Panc1 (cell line): ENCODE measurements at regions not wholly inside any gene's neighbourhood (a gene's known extent, or its start where the extent isn't known, plus 50 kb on each side); places are given as distances from the start of the nearest gene placed in this dataset.

Experiments
- ATAC-seq: fragments of 200-7000 bp; cut with Tn5 transposase; 2 replicates; pipeline ENCODE4 v1.9.1; 2020; ENCODE audit warnings: mild to moderate bottlenecking, moderate library complexity
- BruUV-seq: library from RNA; stranded (reverse); fragments of 400-500 nt; replicated peaks from 2 replicates; lab custom pipeline; 2021; lab: Mats Ljungman, UMichigan
- CTCF ChIA-PET: fragments of 300-600 bp; sonication (Branson Sonifier 250); formaldehyde crosslinking; loops from one replicate; lab custom pipeline; 2022; ENCODE audit warnings: antibody characterized with exemption; lab: Charles Lee
- POLR2A ChIA-PET: fragments of 300-600 bp; sonication (Branson Sonifier 250); formaldehyde crosslinking; loops from one replicate; lab custom pipeline; 2022; ENCODE audit warnings: antibody characterized with exemption; lab: Charles Lee
- DNase-seq: peaks from one replicate; pipeline ENCODE4 v3.0.0-alpha.2; 2010; ENCODE audit warnings: low read depth, low spot score
- H3K27ac ChIP-seq: 2 replicates; pipeline ENCODE4 v1.5.1; 2011; ENCODE audit warnings: mild to moderate bottlenecking, low read length, inconsistent platforms
- H3K27me3 ChIP-seq: fragments of 200-500 bp; sonication (Bioruptor generic); 2 replicates; pipeline ENCODE4 v1.6.0; 2014; ENCODE audit warnings: low read length, inconsistent platforms; ENCODE audit not compliant: control insufficient read depth, insufficient read depth
- H3K36me3 ChIP-seq: fragments of 200-500 bp; sonication (Bioruptor generic); 2 replicates; pipeline ENCODE4 v1.5.1; 2014; ENCODE audit warnings: inconsistent platforms, mild to moderate bottlenecking, low read length, moderate library complexity; ENCODE audit not compliant: control insufficient read depth, insufficient read depth
- H3K4me1 ChIP-seq: 2 replicates; pipeline ENCODE4 v1.5.1; 2011; ENCODE audit warnings: inconsistent platforms, mild to moderate bottlenecking, low read length, moderate library complexity; ENCODE audit not compliant: control insufficient read depth, insufficient read depth
- H3K4me3 ChIP-seq, 2 experiments: 2 replicates each; pipeline ENCODE4 v1.5.1; 2011 to 2012; ENCODE audit warnings: low read depth in 2 of 2, low read length in 2 of 2, mild to moderate bottlenecking in 2 of 2, inconsistent platforms in 1 of 2, moderate library complexity in 1 of 2
- H3K9me3 ChIP-seq: fragments of 200-500 bp; sonication (Bioruptor generic); 2 replicates; pipeline ENCODE4 v1.5.1; 2014; ENCODE audit warnings: low read depth, mild to moderate bottlenecking, inconsistent platforms, low read length, moderate library complexity; ENCODE audit not compliant: control insufficient read depth, insufficient read depth
- CTCF ChIP-seq: fragments of 450-650 bp; IDR thresholded peaks from 2 replicates; pipeline ENCODE4 v1.5.1; 2017; ENCODE audit warnings: mild to moderate bottlenecking
- POLR2AphosphoS5 ChIP-seq: IDR thresholded peaks from 2 replicates; pipeline ENCODE4 v1.6.1; 2012; ENCODE audit warnings: mild to moderate bottlenecking, low read depth, low read length, moderate library complexity
- SIN3A ChIP-seq: IDR thresholded peaks from 2 replicates; pipeline ENCODE4 v1.6.1; 2012; ENCODE audit warnings: low read depth, mild to moderate bottlenecking, low read length, moderate library complexity, borderline replicate concordance; ENCODE audit not compliant: insufficient read depth
- TCF7L2 ChIP-seq: IDR thresholded peaks from 2 replicates; pipeline ENCODE4 v1.6.1; 2011; ENCODE audit warnings: mild to moderate bottlenecking, low read depth, low read length, inconsistent platforms
- in situ Hi-C: cut with HindIII; loops from 2 replicates; pipeline ENCODE4 v1.10.0; 2016; ENCODE audit warnings: low sequenced_read_pairs, low pct_unique_long_range_greater_than_20kb
- intact Hi-C: fragments of 100-400 bp; cut with micrococcal nuclease; formaldehyde crosslinking; loops from one replicate; pipeline ENCODE4 v1.10.0; 2022; ENCODE audit not compliant: unreplicated experiment
- TF ChIP-seq, protein P1 (sequence below), 2 experiments: IDR thresholded peaks; 2 replicates each; pipeline ENCODE4 v1.6.1; 2011 to 2012; ENCODE audit warnings: low read depth in 2 of 2, control low read depth in 1 of 2, low read length in 1 of 2, mild to moderate bottlenecking in 1 of 2, moderate library complexity in 1 of 2; ENCODE audit not compliant: insufficient read depth in 1 of 2

DNA sequence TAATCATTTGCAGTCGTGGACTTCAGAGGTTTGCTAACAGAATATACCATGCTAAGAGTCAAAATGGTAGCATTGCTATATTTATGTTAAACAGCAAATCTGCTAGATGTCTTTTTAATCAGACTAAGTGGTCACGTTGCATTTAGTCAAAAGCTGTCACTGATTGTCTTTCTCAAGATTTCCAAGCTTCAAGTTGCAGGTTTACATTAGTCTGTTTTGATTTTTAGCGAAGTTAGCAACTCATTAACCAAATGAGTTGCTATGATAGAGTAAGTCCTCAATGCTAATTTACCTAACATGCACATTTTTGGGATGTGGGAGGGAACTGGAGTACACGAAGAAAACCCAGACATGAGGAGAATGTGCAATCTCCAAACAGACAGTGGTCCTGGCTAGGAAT is 653.2 kb downstream of the TNS3 start:
- in situ Hi-C loops (no loop called here), intact Hi-C loops (no loop called here)
- H3K27ac ChIP-seq, result no peak overlapping the region; the same call in 1 of the 2 replicates
- TF ChIP-seq POLR2AphosphoS5, result no peak
- ATAC-seq, result no peak
- POLR2A ChIA-PET, result interaction anchor here (0.6 kb wide), 1 partner anchor 12 kb away, joined by 11 read pairs; no protein-coding TSS in a partner anchor
- H3K9me3 ChIP-seq, result 0 out of 2 replicates have a peak, but pooled peaks cover 3% of the 10 kb centered on the region
- H3K27me3 ChIP-seq, result no peaks in the 10 kb centered on the region
- CTCF ChIA-PET, result no interaction called here
- no TSS peak for BruUV-seq
- no peaks in the 10 kb centered on the region for H3K36me3 ChIP-seq
- peaks cover 13% of the 10 kb centered on the region; the same call in 1 of the 2 replicates for H3K4me1 ChIP-seq
- H3K4me3 ChIP-seq, result no peak overlapping the region
- no peak for DNase-seq

DNA sequence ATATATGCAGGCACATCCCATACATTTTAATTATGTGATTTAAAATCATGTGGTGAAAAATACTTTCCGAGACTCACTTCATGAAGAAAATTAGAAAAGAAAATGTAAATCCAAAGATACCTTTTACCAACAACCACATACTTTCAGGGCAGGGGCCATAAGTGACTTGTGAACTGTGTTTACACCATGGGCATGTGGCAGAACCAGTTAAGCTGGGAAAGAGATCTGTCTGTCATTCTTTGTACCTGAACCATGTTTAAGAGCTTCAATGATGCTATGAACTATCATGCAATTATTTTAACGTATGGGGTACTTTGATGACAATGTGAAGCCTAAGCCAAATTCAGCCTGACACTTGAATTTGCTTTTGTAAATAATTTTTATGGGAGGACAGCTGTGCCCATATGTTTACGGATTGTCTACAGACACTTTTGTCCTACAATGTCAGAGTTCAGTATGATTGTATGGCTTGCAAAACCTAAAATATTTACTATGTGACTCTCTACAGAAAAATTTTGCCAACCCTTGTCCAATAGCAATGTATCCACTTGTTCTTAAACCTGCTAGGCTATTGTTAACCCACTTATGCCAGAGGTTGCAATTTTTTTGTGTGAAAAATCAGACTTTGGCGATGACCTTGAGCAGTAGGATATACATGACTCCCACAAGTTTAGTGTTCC is 654.6 kb downstream of the TNS3 start:
- no TSS peak for BruUV-seq
- ATAC-seq (no peak), DNase-seq (no peak)
- H3K4me1 ChIP-seq, result peaks cover 4% of the 10 kb centered on the region; the same call in 1 of the 2 replicates
- H3K27ac ChIP-seq, result no peak overlapping the region
- CTCF ChIA-PET, result no interaction called here
- intact Hi-C loops (no loop called here), in situ Hi-C loops (no loop called here)
- H3K36me3 ChIP-seq, result no peaks in the 10 kb centered on the region
- POLR2A ChIA-PET, result no interaction called here
- H3K27me3 ChIP-seq, result no peaks in the 10 kb centered on the region
- 0 out of 2 replicates have a peak, but pooled peaks cover 3% of the 10 kb centered on the region for H3K9me3 ChIP-seq
- TF ChIP-seq SIN3A (no peak), CTCF (no peak), TCF7L2 (no peak), POLR2AphosphoS5 (no peak)
- TF ChIP-seq, protein P1, sequence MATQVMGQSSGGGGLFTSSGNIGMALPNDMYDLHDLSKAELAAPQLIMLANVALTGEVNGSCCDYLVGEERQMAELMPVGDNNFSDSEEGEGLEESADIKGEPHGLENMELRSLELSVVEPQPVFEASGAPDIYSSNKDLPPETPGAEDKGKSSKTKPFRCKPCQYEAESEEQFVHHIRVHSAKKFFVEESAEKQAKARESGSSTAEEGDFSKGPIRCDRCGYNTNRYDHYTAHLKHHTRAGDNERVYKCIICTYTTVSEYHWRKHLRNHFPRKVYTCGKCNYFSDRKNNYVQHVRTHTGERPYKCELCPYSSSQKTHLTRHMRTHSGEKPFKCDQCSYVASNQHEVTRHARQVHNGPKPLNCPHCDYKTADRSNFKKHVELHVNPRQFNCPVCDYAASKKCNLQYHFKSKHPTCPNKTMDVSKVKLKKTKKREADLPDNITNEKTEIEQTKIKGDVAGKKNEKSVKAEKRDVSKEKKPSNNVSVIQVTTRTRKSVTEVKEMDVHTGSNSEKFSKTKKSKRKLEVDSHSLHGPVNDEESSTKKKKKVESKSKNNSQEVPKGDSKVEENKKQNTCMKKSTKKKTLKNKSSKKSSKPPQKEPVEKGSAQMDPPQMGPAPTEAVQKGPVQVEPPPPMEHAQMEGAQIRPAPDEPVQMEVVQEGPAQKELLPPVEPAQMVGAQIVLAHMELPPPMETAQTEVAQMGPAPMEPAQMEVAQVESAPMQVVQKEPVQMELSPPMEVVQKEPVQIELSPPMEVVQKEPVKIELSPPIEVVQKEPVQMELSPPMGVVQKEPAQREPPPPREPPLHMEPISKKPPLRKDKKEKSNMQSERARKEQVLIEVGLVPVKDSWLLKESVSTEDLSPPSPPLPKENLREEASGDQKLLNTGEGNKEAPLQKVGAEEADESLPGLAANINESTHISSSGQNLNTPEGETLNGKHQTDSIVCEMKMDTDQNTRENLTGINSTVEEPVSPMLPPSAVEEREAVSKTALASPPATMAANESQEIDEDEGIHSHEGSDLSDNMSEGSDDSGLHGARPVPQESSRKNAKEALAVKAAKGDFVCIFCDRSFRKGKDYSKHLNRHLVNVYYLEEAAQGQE (IDR thresholded peaks at IDR 0.05; ENCODE audit: insufficient read depth in 1 of 2, low read depth in 2 of 2, low read length in 1 of 2), result no peak
- no peak overlapping the region for H3K4me3 ChIP-seq

DNA sequence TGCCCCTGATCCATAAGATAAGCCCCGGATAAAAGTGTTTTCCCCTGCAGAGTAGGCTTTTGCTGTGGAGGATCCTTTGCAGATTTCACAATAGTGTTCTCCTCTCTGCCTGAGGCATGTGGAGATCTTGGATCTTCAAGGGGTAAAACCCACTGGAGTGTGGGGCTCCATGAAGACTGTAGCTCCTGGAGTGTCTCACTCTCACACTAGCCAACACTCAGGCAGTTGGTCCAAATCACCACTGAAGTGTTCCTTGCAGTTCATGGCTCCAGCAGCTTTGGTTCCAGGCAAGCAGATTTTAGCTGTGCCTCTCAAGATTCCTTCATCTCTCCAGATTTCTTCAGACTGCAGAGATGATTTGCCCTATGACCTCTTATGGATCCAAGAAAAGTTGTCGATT is 665.3 kb downstream of the TNS3 start:
- intact Hi-C loops (no loop called here), in situ Hi-C loops (no loop called here)
- Histone ChIP-seq H3K27me3 (no peaks in the 10 kb centered on the region), H3K4me3 (no peak overlapping the region), H3K27ac (no peak overlapping the region), H3K4me1 (no peaks in the 10 kb centered on the region), H3K9me3 (no peaks in the 10 kb centered on the region), H3K36me3 (no peaks in the 10 kb centered on the region)
- TF ChIP-seq CTCF (no peak), SIN3A (no peak), POLR2AphosphoS5 (no peak), TCF7L2 (no peak)
- TF ChIP-seq, protein P1 (IDR thresholded peaks at IDR 0.05; ENCODE audit: insufficient read depth in 1 of 2, low read depth in 2 of 2, low read length in 1 of 2), result no peak
- no peak for ATAC-seq
- POLR2A ChIA-PET, result interaction anchor here (0.7 to 0.9 kb wide), 2 partner anchors 12 to 18 kb away, joined by 5 to 11 read pairs; no protein-coding TSS in a partner anchor
- no peak for DNase-seq
- BruUV-seq, result no TSS peak
- CTCF ChIA-PET, result no interaction called here
